ENCODE measurements at regions not wholly inside any gene's neighbourhood (a gene's known extent, or its start where the extent isn't known, plus 50 kb on each side); places are given as distances from the start of the nearest gene placed in this dataset.

GRCh38 chr7:81605493-81605892 is 164.4 kb downstream of the HGF start:
- no peak for DNase-seq

GRCh38 chr7:81604808-81605174 is 165.1 kb downstream of the HGF start:
- DNase-seq = no peak

- DNase-seq = no peak
Observed at GRCh38 chr7:81604075-81604807, 165.6 kb downstream of the HGF start.

GRCh38 chr7:81600608-81601007 is 169.2 kb downstream of the HGF start:
- no peak for DNase-seq

GRCh38 chr7:81598951-81599350 is 170.9 kb downstream of the HGF start:
- DNase-seq = no peak

GRCh38 chr7:81594767-81595166 is 175.1 kb downstream of the HGF start:
- no peak for DNase-seq

GRCh38 chr7:81590131-81590530 is 179.7 kb downstream of the HGF start:
- DNase-seq = no peak

GRCh38 chr7:81584667-81585066 is 185.2 kb downstream of the HGF start:
- no peak for DNase-seq

- DNase-seq = no peak
Observed at GRCh38 chr7:81583882-81584533, 185.8 kb downstream of the HGF start.

- DNase-seq = no peak
Observed at GRCh38 chr7:81583090-81583489, 186.8 kb downstream of the HGF start.

GRCh38 chr7:81577642-81578340 is 192.1 kb downstream of the HGF start:
- no peak for DNase-seq

GRCh38 chr7:81574723-81575326 is 195.0 kb downstream of the HGF start:
- DNase-seq = no peak

GRCh38 chr7:81573932-81574331 is 195.9 kb downstream of the HGF start:
- no peak for DNase-seq

- no peak for DNase-seq
Observed at GRCh38 chr7:81573128-81573527, 196.7 kb downstream of the HGF start.

- no peak for DNase-seq
Observed at GRCh38 chr7:81562581-81562980, 207.3 kb downstream of the HGF start.

GRCh38 chr7:81560708-81561107 is 209.1 kb downstream of the HGF start:
- no peak for DNase-seq

- DNase-seq = no peak
Observed at GRCh38 chr7:81549484-81550016, 220.3 kb downstream of the HGF start.

GRCh38 chr7:81534996-81535395 is 234.9 kb downstream of the HGF start:
- DNase-seq = no peak

GRCh38 chr7:81534446-81534845 is 235.4 kb downstream of the HGF start:
- no peak for DNase-seq

GRCh38 chr7:81533931-81534330 is 235.9 kb downstream of the HGF start:
- DNase-seq = no peak

GRCh38 chr7:81533426-81533825 is 236.4 kb downstream of the HGF start:
- DNase-seq = no peak

- no peak for DNase-seq
Observed at GRCh38 chr7:81529785-81530184, 240.1 kb downstream of the HGF start.

- DNase-seq = no peak
Observed at GRCh38 chr7:81527651-81528050, 242.2 kb downstream of the HGF start.

- no peak for DNase-seq
Observed at GRCh38 chr7:81526971-81527370, 242.9 kb downstream of the HGF start.

All from NCI-H2171 (cell line).